Testis (tissue), 2 donors: ENCODE measurements at regions not wholly inside any gene's neighbourhood (a gene's known extent, or its start where the extent isn't known, plus 50 kb on each side); places are given as distances from the start of the nearest gene placed in this dataset.

Source experiments
- DNase-seq: peaks from one replicate; pipeline ENCODE4 v3.0.0-alpha.2; 2019
- H3K27ac ChIP-seq, 2 donors: fragments of 200-600 bp; sonication (generic); one replicate each; pipeline ENCODE4 v1.5.1; 2019
- H3K27me3 ChIP-seq: fragments of 200-600 bp; sonication (generic); one replicate; pipeline ENCODE4 v1.5.1; 2019
- H3K36me3 ChIP-seq: fragments of 200-600 bp; sonication (generic); one replicate; pipeline ENCODE4 v1.5.1; 2017; ENCODE audit warnings: low read depth; ENCODE audit errors: missing control alignments
- H3K4me1 ChIP-seq: fragments of 200-600 bp; sonication (generic); one replicate; pipeline ENCODE4 v1.5.1; 2019
- H3K4me3 ChIP-seq, 2 donors: fragments of 200-600 bp; sonication (generic); one replicate each; pipeline ENCODE4 v1.5.1; 2017 to 2019
- H3K9me3 ChIP-seq: fragments of 200-600 bp; sonication (generic); one replicate; pipeline ENCODE4 v1.5.1; 2017
- POLR2A ChIP-seq: fragments of 450-650 bp; IDR thresholded peaks from one replicate; pipeline ENCODE4 v1.6.1; 2017; ENCODE audit warnings: antibody characterized with exemption, mild to moderate bottlenecking, moderate library complexity
- WGBS, 2 donors: methylation state at CpG; one replicate each; pipeline ENCODE4 v1.1.5; 2018; 5-methylcytosine and 5-hydroxymethylcytosine counted together
- intact Hi-C: fragments of 100-400 bp; cut with DNase I; formaldehyde crosslinking; loops from one replicate; pipeline ENCODE4 v1.15.1; 2023; ENCODE audit warnings: low total_unique reads
- TF ChIP-seq, protein P1 (sequence below), 3 experiments: fragments of 450-650 bp in 2 of 3; fragments of 200-600 bp in 1 of 3; sonication (generic) in 1 of 3; IDR thresholded peaks; one replicate each; pipeline ENCODE4 v1.5.1; 2016 to 2019; ENCODE audit warnings: antibody characterized with exemption in 3 of 3, mild to moderate bottlenecking in 2 of 3, moderate library complexity in 1 of 3

DNA sequence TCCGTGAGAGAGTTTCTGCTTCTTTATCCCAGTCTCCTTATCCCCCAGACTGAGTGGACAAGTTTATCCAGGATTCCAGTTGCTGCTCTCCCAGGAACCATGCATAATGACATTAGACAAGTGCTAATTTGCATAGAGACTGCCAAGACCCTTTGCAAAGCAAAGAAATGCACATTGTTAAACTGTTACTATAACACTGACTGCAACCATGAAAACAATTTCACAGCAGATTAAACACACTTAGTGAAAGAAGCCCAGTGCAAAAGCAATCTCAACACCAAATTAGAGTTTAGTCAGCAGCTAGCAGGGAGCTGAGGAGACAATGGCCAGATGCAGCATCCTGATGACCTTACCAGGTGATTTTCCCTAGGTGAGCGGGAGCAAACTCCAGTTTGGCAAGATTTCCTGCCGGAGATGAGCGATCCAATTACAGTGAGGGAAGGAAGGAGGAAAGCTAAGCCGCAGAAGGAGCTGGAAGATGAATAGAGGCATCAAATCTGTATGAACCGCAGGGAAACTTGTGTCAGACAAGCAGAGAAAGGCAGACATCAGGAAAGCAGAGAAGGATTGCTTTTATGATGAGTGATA is 273.8 kb upstream of the B3GAT1 start:
- WGBS, 2 donors: 75 to 80% methylated on average over 6 of the region's 6 CpGs
- intact Hi-C loops: no loop called here
- H3K36me3 ChIP-seq: no peaks in the 10 kb centered on the region

DNA sequence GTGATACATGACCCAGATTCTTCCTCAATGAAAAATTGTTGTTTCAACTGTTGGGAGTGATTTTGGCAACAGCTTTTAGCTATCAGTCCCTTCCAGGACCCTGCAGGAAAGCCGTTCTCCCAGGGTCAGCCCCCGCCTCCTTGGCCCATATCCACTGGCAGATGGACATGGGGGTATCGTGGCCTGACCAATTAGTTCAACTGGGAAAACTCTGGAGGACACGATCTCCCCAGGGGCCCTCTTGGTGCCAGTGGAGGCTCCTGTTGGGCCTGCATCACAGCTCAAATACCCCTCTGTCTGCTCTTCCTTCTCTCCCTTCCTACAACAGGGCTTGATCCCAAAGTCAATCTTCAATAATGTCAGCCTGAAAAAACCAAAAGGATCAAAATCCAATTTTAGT is 272.5 kb upstream of the B3GAT1 start:
- WGBS, 2 donors: 63 to 66% methylated on average over 4 of the region's 4 CpGs
- Histone ChIP-seq H3K4me1 (no peaks in the 10 kb centered on the region), H3K27ac (no peak overlapping the region), H3K9me3 (no peaks in the 10 kb centered on the region), H3K27me3 (no peaks in the 10 kb centered on the region), H3K4me3 (no peak overlapping the region), H3K36me3 (no peaks in the 10 kb centered on the region)
- TF ChIP-seq POLR2A: no peak
- TF ChIP-seq, protein P1, sequence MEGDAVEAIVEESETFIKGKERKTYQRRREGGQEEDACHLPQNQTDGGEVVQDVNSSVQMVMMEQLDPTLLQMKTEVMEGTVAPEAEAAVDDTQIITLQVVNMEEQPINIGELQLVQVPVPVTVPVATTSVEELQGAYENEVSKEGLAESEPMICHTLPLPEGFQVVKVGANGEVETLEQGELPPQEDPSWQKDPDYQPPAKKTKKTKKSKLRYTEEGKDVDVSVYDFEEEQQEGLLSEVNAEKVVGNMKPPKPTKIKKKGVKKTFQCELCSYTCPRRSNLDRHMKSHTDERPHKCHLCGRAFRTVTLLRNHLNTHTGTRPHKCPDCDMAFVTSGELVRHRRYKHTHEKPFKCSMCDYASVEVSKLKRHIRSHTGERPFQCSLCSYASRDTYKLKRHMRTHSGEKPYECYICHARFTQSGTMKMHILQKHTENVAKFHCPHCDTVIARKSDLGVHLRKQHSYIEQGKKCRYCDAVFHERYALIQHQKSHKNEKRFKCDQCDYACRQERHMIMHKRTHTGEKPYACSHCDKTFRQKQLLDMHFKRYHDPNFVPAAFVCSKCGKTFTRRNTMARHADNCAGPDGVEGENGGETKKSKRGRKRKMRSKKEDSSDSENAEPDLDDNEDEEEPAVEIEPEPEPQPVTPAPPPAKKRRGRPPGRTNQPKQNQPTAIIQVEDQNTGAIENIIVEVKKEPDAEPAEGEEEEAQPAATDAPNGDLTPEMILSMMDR (IDR thresholded peaks at IDR 0.05): no peak
- DNase-seq: no peak
- intact Hi-C loops: no loop called here

More for the DNA sequence above, 273.8 kb upstream of the B3GAT1 start:
- H3K27ac ChIP-seq: no peak overlapping the region
- H3K4me1 ChIP-seq: no peaks in the 10 kb centered on the region
- H3K27me3 ChIP-seq: no peaks in the 10 kb centered on the region
- no peak for DNase-seq
- no peak for TF ChIP-seq POLR2A
- TF ChIP-seq, protein P1 (IDR thresholded peaks at IDR 0.05): no peak
- H3K4me3 ChIP-seq: no peak overlapping the region
- no peaks in the 10 kb centered on the region for H3K9me3 ChIP-seq

- no peak overlapping the region for H3K27ac ChIP-seq
- no peaks in the 10 kb centered on the region for H3K9me3 ChIP-seq
- H3K27me3 ChIP-seq: no peaks in the 10 kb centered on the region
- TF ChIP-seq POLR2A: no peak
- TF ChIP-seq, protein P1 (IDR thresholded peaks at IDR 0.05): no peak
- no peak overlapping the region for H3K4me3 ChIP-seq
- H3K4me1 ChIP-seq: no peaks in the 10 kb centered on the region
- H3K36me3 ChIP-seq: no peaks in the 10 kb centered on the region
- intact Hi-C loops: no loop called here
- DNase-seq: no peak
- 90% methylated on average over 5 to 6 of the region's 6 CpGs for WGBS, 2 donors
These were observed 271.8 kb upstream of the B3GAT1 start for GRCh38 chr11:134683860-134684259.

DNA sequence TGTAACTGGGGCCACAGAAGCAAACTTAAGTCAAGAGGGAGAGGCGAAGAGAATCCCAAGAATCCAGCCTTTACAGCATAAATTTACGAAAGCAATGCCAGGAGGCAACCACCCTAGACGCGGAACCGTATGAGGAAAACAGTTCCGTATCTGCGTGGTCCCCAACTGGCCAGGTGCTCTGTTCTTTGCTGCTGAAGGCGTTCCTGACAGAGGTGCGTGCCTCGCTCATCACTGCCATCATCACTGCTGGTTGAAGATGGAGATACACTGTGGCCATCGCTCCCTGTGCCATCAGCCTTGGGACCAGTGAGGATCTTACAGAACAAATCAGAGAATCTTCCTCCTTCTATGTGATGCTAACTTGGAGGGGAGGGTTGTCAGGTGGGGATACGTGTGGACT is 270.5 kb upstream of the B3GAT1 start:
- no peak for TF ChIP-seq POLR2A
- TF ChIP-seq, protein P1 (IDR thresholded peaks at IDR 0.05): no peak
- WGBS, 2 donors: 92 to 94% methylated on average over 12 of the region's 12 CpGs
- no peak overlapping the region for H3K4me3 ChIP-seq
- H3K9me3 ChIP-seq: no peaks in the 10 kb centered on the region
- no peaks in the 10 kb centered on the region for H3K27me3 ChIP-seq
- no peaks in the 10 kb centered on the region for H3K4me1 ChIP-seq
- no peak for DNase-seq
- no peak overlapping the region for H3K27ac ChIP-seq
- intact Hi-C loops: no loop called here
- H3K36me3 ChIP-seq: no peaks in the 10 kb centered on the region

GRCh38 chr11:134679592-134679991 is 267.6 kb upstream of the B3GAT1 start:
- no peaks in the 10 kb centered on the region for H3K4me1 ChIP-seq
- H3K27ac ChIP-seq: no peak overlapping the region
- no peak for DNase-seq
- no peaks in the 10 kb centered on the region for H3K27me3 ChIP-seq
- WGBS, 2 donors: 78 to 93% methylated on average over 2 of the region's 2 CpGs
- TF ChIP-seq, protein P1 (IDR thresholded peaks at IDR 0.05): no peak
- no peak for TF ChIP-seq POLR2A
- intact Hi-C loops: no loop called here
- H3K9me3 ChIP-seq: no peaks in the 10 kb centered on the region
- no peak overlapping the region for H3K4me3 ChIP-seq
- H3K36me3 ChIP-seq: no peaks in the 10 kb centered on the region
